ENCODE measurements at regions not wholly inside any gene's neighbourhood (a gene's known extent, or its start where the extent isn't known, plus 50 kb on each side); places are given as distances from the start of the nearest gene placed in this dataset.

GRCh38 chr12:34218193-34219045, 196.1 kb downstream of the ALG10 start:
- H3K36me3 ChIP-seq (ENCODE audit: control insufficient read depth in 4 of 4, insufficient read depth in 3 of 4, low read depth in 1 of 4, low read length in 3 of 4), result no peaks in the 10 kb centered on the region
- H3K4me1 ChIP-seq (ENCODE audit: control insufficient read depth in 4 of 4, insufficient read depth in 4 of 4, low read length in 3 of 4), result peaks cover 0 to 9% (median 4%) of the 10 kb centered on the region in 4 donors
- H3K9me3 ChIP-seq (ENCODE audit: control insufficient read depth in 4 of 4, low read length in 3 of 4), result no peaks in the 10 kb centered on the region
- H3K27me3 ChIP-seq (ENCODE audit: control insufficient read depth in 4 of 4, insufficient read depth in 4 of 4, low read length in 3 of 4), result no peaks in the 10 kb centered on the region
- H3K4me3 ChIP-seq (ENCODE audit: low read depth in 1 of 3, low read length in 3 of 3), result peak overlapping the region; percentile 56 to 71 (median 65)
- TF ChIP-seq HNF4A (conservative IDR thresholded peaks at IDR 0.05) (peak in 1 of 2 donors; percentile 17), RXRA (IDR thresholded peaks at IDR 0.05) (peak; percentile 56 to 66), RAD21 (IDR thresholded peaks at IDR 0.05) (peak; percentile 92), TAF1 (conservative IDR thresholded peaks at IDR 0.05) (no peak), HNF4G (IDR thresholded peaks at IDR 0.05) (no peak), CTCF (IDR thresholded peaks at IDR 0.05; ENCODE audit: low read depth, low read length, missing input control) (peak; percentile 97), YY1 (IDR thresholded peaks at IDR 0.05) (peak; percentile 92), EGR1 (IDR thresholded peaks at IDR 0.05; ENCODE audit: low read depth in 2 of 2) (peak in 1 of 2 donors; percentile 40)
- peak overlapping the region; percentile 15 to 47 for H3K27ac ChIP-seq (ENCODE audit: low read depth in 1 of 2, low read length in 2 of 2)
- 5% methylated on average over 39 of the region's 39 CpGs for WGBS
- DNase-seq (ENCODE audit: low spot score), result peak; percentile 51
- no peak overlapping the region for H3K9ac ChIP-seq (ENCODE audit: low read depth in 1 of 2, low read length in 2 of 2)

- no peak for TF ChIP-seq FOXA2 (IDR thresholded peaks at IDR 0.05)
- no peak for TF ChIP-seq SP1 (IDR thresholded peaks at IDR 0.05)
- no peak for TF ChIP-seq RAD21 (IDR thresholded peaks at IDR 0.05)
- TF ChIP-seq GABPA (IDR thresholded peaks at IDR 0.05 in 1 of 2, conservative IDR thresholded peaks at IDR 0.05 in 1 of 2), result no peak
- no peak for TF ChIP-seq HNF4G (IDR thresholded peaks at IDR 0.05)
- no peak for TF ChIP-seq JUND (IDR thresholded peaks at IDR 0.05)
- no peak for TF ChIP-seq ZBTB33 (IDR thresholded peaks at IDR 0.05)
- TF ChIP-seq CTCF (IDR thresholded peaks at IDR 0.05; ENCODE audit: low read depth, low read length, missing input control), result no peak
- no peak for TF ChIP-seq EGR1 (IDR thresholded peaks at IDR 0.05; ENCODE audit: low read depth in 2 of 2)
- no peak for TF ChIP-seq YY1 (IDR thresholded peaks at IDR 0.05)
- no peak for TF ChIP-seq NR2F2 (IDR thresholded peaks at IDR 0.05)
- no peak for TF ChIP-seq TAF1 (conservative IDR thresholded peaks at IDR 0.05)
- no peak for TF ChIP-seq ATF3 (IDR thresholded peaks at IDR 0.05)
- TF ChIP-seq HNF4A (conservative IDR thresholded peaks at IDR 0.05), result no peak
- no peak for TF ChIP-seq FOXA1 (IDR thresholded peaks at IDR 0.05)
- TF ChIP-seq MAX (IDR thresholded peaks at IDR 0.05), result no peak
- TF ChIP-seq REST (IDR thresholded peaks at IDR 0.05), result no peak
- TF ChIP-seq RXRA (IDR thresholded peaks at IDR 0.05), result no peak
- Histone ChIP-seq H3K9ac (ENCODE audit: low read depth in 1 of 2, low read length in 2 of 2) (no peak overlapping the region), H3K36me3 (ENCODE audit: control insufficient read depth in 4 of 4, insufficient read depth in 3 of 4, low read depth in 1 of 4, low read length in 3 of 4) (no peaks in the 10 kb centered on the region), H3K27me3 (ENCODE audit: control insufficient read depth in 4 of 4, insufficient read depth in 4 of 4, low read length in 3 of 4) (no peaks in the 10 kb centered on the region), H3K4me1 (ENCODE audit: control insufficient read depth in 4 of 4, insufficient read depth in 4 of 4, low read length in 3 of 4) (peaks cover 0 to 9% (median 4%) of the 10 kb centered on the region in 4 donors), H3K4me3 (ENCODE audit: low read depth in 1 of 3, low read length in 3 of 3) (peak overlapping the region; percentile 56 to 71 (median 65)), H3K27ac (ENCODE audit: low read depth in 1 of 2, low read length in 2 of 2) (no peak overlapping the region), H3K9me3 (ENCODE audit: control insufficient read depth in 4 of 4, low read length in 3 of 4) (no peaks in the 10 kb centered on the region)
- WGBS, result 37% methylated on average over 42 of the region's 42 CpGs
- no peak for DNase-seq (ENCODE audit: low spot score)
Measured at GRCh38 chr12:34219046-34219770, 196.9 kb downstream of the ALG10 start.
